Naive thymus-derived CD4-positive, alpha-beta T cell (primary cell): ENCODE measurements at regions not wholly inside any gene's neighbourhood (a gene's known extent, or its start where the extent isn't known, plus 50 kb on each side); places are given as distances from the start of the nearest gene placed in this dataset.

ENCODE experiments used
- ATAC-seq: fragments of 150-1000 bp; cut with Tn5 transposase; 2 replicates; pipeline ENCODE4 v1.10.0; 2021; ENCODE audit warnings: mild to moderate bottlenecking, moderate library complexity
- CTCF ChIA-PET: fragments of 350-600 bp; sonication (Branson Sonifier 250); formaldehyde crosslinking; loops from one replicate; lab custom pipeline; 2021; ENCODE audit warnings: antibody characterized with exemption; lab: Charles Lee
- POLR2A ChIA-PET: fragments of 350-600 bp; sonication (Branson Sonifier 250); formaldehyde crosslinking; loops from one replicate; lab custom pipeline; 2021; ENCODE audit warnings: antibody characterized with exemption, inconsistent platforms; lab: Charles Lee
- DNase-seq, 9 donors: peaks; one replicate each; pipeline versions ENCODE4 v3.0.0 to v3.0.0-alpha.2; 2020 to 2022; ENCODE audit warnings: mixed read lengths in 1 of 9
- H3K27ac ChIP-seq: one replicate; pipeline ENCODE4 v1.7.0; 2013; ENCODE audit warnings: mild to moderate bottlenecking, low read depth, low read length, moderate library complexity
- H3K27me3 ChIP-seq, 2 donors: one replicate each; pipeline ENCODE4 v1.7.0; 2013; ENCODE audit warnings: low read length in 2 of 2, mild to moderate bottlenecking in 2 of 2, moderate library complexity in 2 of 2; ENCODE audit not compliant: control insufficient read depth in 2 of 2, insufficient read depth in 2 of 2
- H3K36me3 ChIP-seq, 3 experiments: 1 replicate in 2 of 3; 2 replicates in 1 of 3; pipeline ENCODE4 v1.7.0; 2013; ENCODE audit warnings: low read length in 3 of 3, mild to moderate bottlenecking in 3 of 3, moderate library complexity in 1 of 3; ENCODE audit not compliant: insufficient read depth in 3 of 3, control insufficient read depth in 2 of 3
- H3K4me1 ChIP-seq, 2 donors: one replicate each; pipeline ENCODE4 v1.7.0; 2013; ENCODE audit warnings: low read length in 2 of 2, mild to moderate bottlenecking in 2 of 2, moderate library complexity in 1 of 2; ENCODE audit not compliant: control insufficient read depth in 2 of 2, insufficient read depth in 2 of 2
- H3K4me3 ChIP-seq: 2 replicates; pipeline ENCODE4 v1.7.0; 2013; ENCODE audit warnings: mild to moderate bottlenecking, low read length
- H3K9me3 ChIP-seq, 3 experiments: 1 replicate in 2 of 3; 2 replicates in 1 of 3; pipeline ENCODE4 v1.7.0; 2013; ENCODE audit warnings: low read length in 3 of 3; ENCODE audit not compliant: control insufficient read depth in 2 of 3
- H3K27ac Mint-ChIP-seq, 9 donors: one replicate each; pipeline ENCODE4 v1.8.0; 2020 to 2022; ENCODE audit warnings: mixed read lengths in 9 of 9, mild to moderate bottlenecking in 8 of 9, moderate library complexity in 5 of 9, inconsistent platforms in 2 of 9
- H3K27me3 Mint-ChIP-seq, 5 donors: one replicate each; pipeline ENCODE4 v1.8.0; 2021 to 2022; ENCODE audit warnings: mixed read lengths in 5 of 5, mild to moderate bottlenecking in 1 of 5
- H3K36me3 Mint-ChIP-seq, 5 donors: one replicate each; pipeline ENCODE4 v1.8.0; 2020 to 2022; ENCODE audit warnings: mixed read lengths in 5 of 5, mild to moderate bottlenecking in 3 of 5, inconsistent platforms in 1 of 5
- H3K4me1 Mint-ChIP-seq, 7 donors: one replicate each; pipeline ENCODE4 v1.8.0; 2020 to 2022; ENCODE audit warnings: mixed read lengths in 7 of 7, mild to moderate bottlenecking in 3 of 7, inconsistent platforms in 1 of 7
- H3K4me3 Mint-ChIP-seq, 10 donors: one replicate each; pipeline ENCODE4 v1.8.0; 2020 to 2022; ENCODE audit warnings: mild to moderate bottlenecking in 10 of 10, mixed read lengths in 10 of 10, moderate library complexity in 6 of 10, inconsistent platforms in 2 of 10
- H3K9me3 Mint-ChIP-seq, 11 donors: one replicate each; pipeline ENCODE4 v1.8.0; 2020 to 2022; ENCODE audit warnings: mixed read lengths in 11 of 11, mild to moderate bottlenecking in 4 of 11, inconsistent platforms in 1 of 11, moderate library complexity in 1 of 11
- intact Hi-C, 2 donors: fragments of 100-400 bp; cut with micrococcal nuclease; formaldehyde crosslinking; loops; one replicate each; pipeline ENCODE4 v1.15.1; 2023

DNA sequence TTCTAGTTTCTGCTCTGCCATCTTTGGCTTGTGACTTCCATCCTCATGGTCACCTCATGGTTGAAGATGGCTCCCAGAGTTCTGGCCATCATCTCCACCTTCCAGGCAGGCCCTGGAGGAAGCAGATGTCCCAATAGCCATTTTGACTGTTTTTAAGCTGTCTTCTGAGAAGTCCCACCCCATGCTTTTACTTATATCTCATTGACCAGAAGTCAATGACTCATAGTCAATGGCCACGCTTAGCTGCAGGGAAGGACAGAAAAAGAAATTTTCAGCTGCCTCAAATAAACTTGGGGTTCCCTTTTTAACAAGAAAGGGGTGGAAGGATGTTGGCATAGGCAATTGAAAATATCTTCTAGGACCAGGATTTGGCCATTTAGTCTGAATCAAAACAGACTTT is 168.1 kb downstream of the AACS start:
- ATAC-seq (no peak), DNase-seq (no peak)
- peaks cover 5 to 20% (median 15%) of the 10 kb centered on the region in 5 donors for H3K27me3 Mint-ChIP-seq
- peaks cover 0 to 3% (median 0%) of the 10 kb centered on the region in 11 donors for H3K9me3 Mint-ChIP-seq
- Histone ChIP-seq H3K36me3 (no peaks in the 10 kb centered on the region), H3K4me3 (no peak overlapping the region), H3K4me1 (no peaks in the 10 kb centered on the region), H3K27me3 (no peaks in the 10 kb centered on the region), H3K9me3 (no peaks in the 10 kb centered on the region), H3K27ac (no peak overlapping the region)
- H3K27ac Mint-ChIP-seq, result no peak overlapping the region
- POLR2A ChIA-PET, result no interaction called here
- intact Hi-C loops, result no loop called here
- CTCF ChIA-PET, result no interaction called here
- no peaks in the 10 kb centered on the region for H3K36me3 Mint-ChIP-seq
- H3K4me3 Mint-ChIP-seq, result no peak overlapping the region
- peaks cover 0 to 2% (median 0%) of the 10 kb centered on the region in 7 donors for H3K4me1 Mint-ChIP-seq

DNA sequence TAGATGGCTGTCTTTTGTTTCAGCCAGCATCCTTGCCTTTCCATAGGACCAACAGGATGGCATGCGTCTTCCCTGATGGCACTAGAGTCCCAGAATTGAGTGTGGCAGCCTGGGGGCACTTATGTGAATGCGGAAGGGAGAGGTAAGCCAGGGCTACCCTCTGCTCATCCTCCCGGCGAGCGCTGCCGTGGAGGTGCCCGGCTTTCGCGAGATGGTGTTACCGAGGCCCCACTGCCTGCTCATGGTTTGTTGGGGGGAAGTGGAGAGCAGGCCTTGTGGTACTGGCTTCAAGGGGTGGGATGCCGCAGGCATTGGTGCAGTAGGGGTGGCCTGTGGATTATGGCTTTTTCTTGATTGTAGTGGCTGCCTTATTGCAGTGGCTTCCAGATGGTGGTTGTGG is 174.3 kb downstream of the AACS start:
- H3K9me3 ChIP-seq, result no peaks in the 10 kb centered on the region
- Mint-ChIP-seq H3K36me3 (no peaks in the 10 kb centered on the region), H3K4me3 (no peak overlapping the region), H3K27ac (no peak overlapping the region), H3K4me1 (peaks cover 0 to 2% (median 0%) of the 10 kb centered on the region in 7 donors), H3K9me3 (peaks cover 0 to 4% (median 0%) of the 10 kb centered on the region in 11 donors), H3K27me3 (peaks cover 0 to 58% (median 26%) of the 10 kb centered on the region in 5 donors)
- no peak for ATAC-seq
- no peak overlapping the region for H3K4me3 ChIP-seq
- H3K36me3 ChIP-seq, result no peaks in the 10 kb centered on the region
- H3K27me3 ChIP-seq, result no peaks in the 10 kb centered on the region
- ChIA-PET POLR2A (no interaction called here), CTCF (no interaction called here)
- H3K4me1 ChIP-seq, result no peaks in the 10 kb centered on the region
- intact Hi-C loops, result no loop called here
- no peak for DNase-seq
- H3K27ac ChIP-seq, result no peak overlapping the region

DNA sequence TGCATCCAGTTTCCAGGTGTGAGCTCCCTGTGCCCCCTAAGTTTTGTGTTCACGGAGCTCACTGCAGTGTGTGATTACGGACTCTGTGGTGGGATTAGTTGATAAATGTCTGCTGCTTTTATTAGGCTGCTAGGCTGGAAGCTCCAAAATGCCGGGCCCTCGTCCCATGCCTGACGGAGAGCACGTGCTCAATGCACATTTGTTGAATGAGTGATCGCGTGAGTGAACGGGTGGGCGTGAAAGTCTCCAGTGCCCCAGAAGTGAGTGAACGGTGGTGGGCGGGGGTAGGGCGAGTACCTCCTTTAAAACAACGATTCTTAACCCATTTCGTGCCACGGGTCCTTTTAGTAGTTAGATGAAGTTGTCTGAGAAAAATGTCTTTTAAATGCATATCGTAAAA is 175.5 kb downstream of the AACS start:
- ATAC-seq (no peak), DNase-seq (no peak)
- H3K36me3 Mint-ChIP-seq, result no peaks in the 10 kb centered on the region
- H3K4me1 Mint-ChIP-seq, result no peaks in the 10 kb centered on the region
- ChIA-PET CTCF (no interaction called here), POLR2A (no interaction called here)
- Histone ChIP-seq H3K9me3 (no peaks in the 10 kb centered on the region), H3K36me3 (no peaks in the 10 kb centered on the region), H3K4me3 (no peak overlapping the region), H3K4me1 (no peaks in the 10 kb centered on the region), H3K27ac (no peak overlapping the region), H3K27me3 (no peaks in the 10 kb centered on the region)
- H3K27me3 Mint-ChIP-seq, result peaks cover 0 to 55% (median 24%) of the 10 kb centered on the region in 5 donors
- H3K4me3 Mint-ChIP-seq, result no peak overlapping the region
- no peak overlapping the region for H3K27ac Mint-ChIP-seq
- peaks cover 0 to 4% (median 0%) of the 10 kb centered on the region in 11 donors for H3K9me3 Mint-ChIP-seq
- intact Hi-C loops, result no loop called here

DNA sequence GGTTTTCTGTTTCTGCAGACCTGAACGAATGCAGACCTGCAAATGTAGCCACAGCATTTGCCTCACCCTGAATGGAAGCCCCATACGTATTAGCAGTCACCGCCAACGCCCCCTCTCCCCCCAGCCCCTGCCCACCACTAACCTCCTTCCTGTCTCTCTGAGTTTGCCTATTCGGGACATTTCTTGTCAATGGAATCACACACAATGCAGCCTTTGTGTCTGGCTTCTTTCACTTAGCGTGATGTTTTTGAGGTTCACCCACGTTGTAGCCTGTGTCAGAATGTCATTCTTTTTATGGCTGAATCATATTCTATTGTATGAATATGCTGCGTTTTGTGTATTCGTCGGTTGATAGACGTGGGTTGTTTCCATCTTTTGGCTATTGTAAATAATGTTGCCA is 178.6 kb downstream of the AACS start:
- Histone ChIP-seq H3K27ac (no peak overlapping the region), H3K36me3 (no peaks in the 10 kb centered on the region), H3K4me3 (no peak overlapping the region), H3K9me3 (no peaks in the 10 kb centered on the region), H3K27me3 (no peaks in the 10 kb centered on the region), H3K4me1 (no peaks in the 10 kb centered on the region)
- peaks cover 0 to 1% (median 0%) of the 10 kb centered on the region in 11 donors for H3K9me3 Mint-ChIP-seq
- DNase-seq (no peak), ATAC-seq (no peak)
- H3K27me3 Mint-ChIP-seq, result peaks cover 4 to 56% (median 24%) of the 10 kb centered on the region in 5 donors
- ChIA-PET CTCF (no interaction called here), POLR2A (no interaction called here)
- H3K4me3 Mint-ChIP-seq, result no peak overlapping the region
- no peaks in the 10 kb centered on the region for H3K4me1 Mint-ChIP-seq
- intact Hi-C loops, result no loop called here
- H3K36me3 Mint-ChIP-seq, result no peaks in the 10 kb centered on the region
- no peak overlapping the region for H3K27ac Mint-ChIP-seq

DNA sequence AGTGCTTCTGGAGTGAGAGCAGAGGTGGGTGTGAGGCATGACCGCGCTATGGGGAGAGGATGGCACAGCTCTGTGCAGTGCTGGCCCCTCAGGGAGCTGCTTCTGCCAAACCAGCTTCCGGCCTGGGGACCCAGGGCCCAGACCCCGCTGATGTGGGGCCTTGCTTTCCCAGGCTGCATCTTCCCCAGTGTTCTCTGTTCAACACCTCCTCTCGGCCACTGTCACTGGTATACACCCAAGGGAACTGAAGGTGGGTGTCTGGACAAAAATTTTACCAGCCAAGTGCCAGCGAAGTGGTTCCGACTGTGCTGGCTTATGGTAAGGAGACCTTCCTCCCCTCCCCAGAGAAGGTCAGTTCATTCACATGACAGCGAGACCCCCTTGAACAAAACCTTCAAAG is 179.1 kb downstream of the AACS start:
- H3K36me3 Mint-ChIP-seq, result no peaks in the 10 kb centered on the region
- ATAC-seq (no peak), DNase-seq (no peak)
- H3K4me3 ChIP-seq, result no peak overlapping the region
- H3K4me1 ChIP-seq, result no peaks in the 10 kb centered on the region
- CTCF ChIA-PET, result no interaction called here
- H3K27ac Mint-ChIP-seq, result no peak overlapping the region
- peaks cover 0 to 1% (median 0%) of the 10 kb centered on the region in 11 donors for H3K9me3 Mint-ChIP-seq
- H3K4me3 Mint-ChIP-seq, result no peak overlapping the region
- no peaks in the 10 kb centered on the region for H3K4me1 Mint-ChIP-seq
- H3K27me3 ChIP-seq, result no peaks in the 10 kb centered on the region
- no peaks in the 10 kb centered on the region for H3K9me3 ChIP-seq
- no peaks in the 10 kb centered on the region for H3K36me3 ChIP-seq
- no peak overlapping the region for H3K27ac ChIP-seq
- POLR2A ChIA-PET, result no interaction called here
- peaks cover 4 to 55% (median 19%) of the 10 kb centered on the region in 5 donors for H3K27me3 Mint-ChIP-seq
- intact Hi-C loops, result no loop called here

DNA sequence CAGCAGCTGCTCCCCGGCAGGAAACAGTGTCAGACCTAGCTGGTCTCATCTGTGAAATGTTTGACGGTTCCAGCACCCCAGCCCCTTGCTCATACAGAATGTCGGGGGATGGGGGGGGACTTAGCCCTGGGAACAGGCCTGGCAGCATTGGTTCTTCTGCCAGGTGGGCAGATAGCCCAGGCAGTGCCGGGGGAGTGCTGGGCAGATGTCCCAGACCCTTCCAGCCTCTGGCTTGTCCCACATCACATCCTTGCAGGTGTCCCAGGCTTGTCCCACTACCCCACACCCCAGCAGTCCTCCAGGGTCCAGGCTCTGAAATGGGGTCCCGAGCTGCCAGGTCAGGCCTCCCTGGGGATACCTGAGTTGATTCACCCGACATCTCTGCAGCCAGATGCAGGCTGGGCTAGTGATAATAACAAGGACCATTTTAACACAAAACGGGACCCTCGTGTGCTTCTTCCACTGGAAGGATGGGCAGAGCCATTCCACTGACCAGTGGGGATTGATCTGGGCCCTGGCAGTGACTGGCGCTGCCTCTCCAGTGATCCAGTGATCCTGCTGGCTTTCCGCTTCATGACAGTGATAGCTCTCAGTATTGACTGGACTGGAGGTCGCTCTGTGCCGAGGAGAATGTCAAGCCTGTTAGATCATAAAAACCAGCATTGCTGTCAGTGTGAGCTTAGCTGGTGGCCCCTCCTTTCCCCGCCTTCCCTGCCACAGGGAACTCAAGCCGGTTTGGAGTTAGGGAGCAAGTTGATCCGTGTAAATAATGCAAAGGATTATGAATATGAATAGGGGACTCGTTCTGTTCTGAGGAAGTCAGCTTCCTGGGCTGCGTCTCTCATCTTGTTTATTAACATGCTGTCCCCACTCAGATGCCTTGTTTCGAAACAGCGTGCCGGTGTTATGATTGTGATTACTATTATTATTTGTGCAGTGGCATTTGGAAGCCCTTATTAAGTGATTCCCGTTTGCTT is 180.6 kb downstream of the AACS start:
- H3K36me3 ChIP-seq, result no peaks in the 10 kb centered on the region
- no peak for ATAC-seq
- Mint-ChIP-seq H3K4me3 (no peak overlapping the region), H3K9me3 (no peaks in the 10 kb centered on the region), H3K27ac (no peak overlapping the region), H3K36me3 (no peaks in the 10 kb centered on the region), H3K27me3 (peaks cover 4 to 42% (median 17%) of the 10 kb centered on the region in 5 donors), H3K4me1 (no peaks in the 10 kb centered on the region)
- no peak overlapping the region for H3K27ac ChIP-seq
- ChIA-PET POLR2A (no interaction called here), CTCF (no interaction called here)
- H3K4me3 ChIP-seq, result no peak overlapping the region
- H3K27me3 ChIP-seq, result no peaks in the 10 kb centered on the region
- no peaks in the 10 kb centered on the region for H3K9me3 ChIP-seq
- intact Hi-C loops, result no loop called here
- DNase-seq, result no peak
- no peaks in the 10 kb centered on the region for H3K4me1 ChIP-seq

DNA sequence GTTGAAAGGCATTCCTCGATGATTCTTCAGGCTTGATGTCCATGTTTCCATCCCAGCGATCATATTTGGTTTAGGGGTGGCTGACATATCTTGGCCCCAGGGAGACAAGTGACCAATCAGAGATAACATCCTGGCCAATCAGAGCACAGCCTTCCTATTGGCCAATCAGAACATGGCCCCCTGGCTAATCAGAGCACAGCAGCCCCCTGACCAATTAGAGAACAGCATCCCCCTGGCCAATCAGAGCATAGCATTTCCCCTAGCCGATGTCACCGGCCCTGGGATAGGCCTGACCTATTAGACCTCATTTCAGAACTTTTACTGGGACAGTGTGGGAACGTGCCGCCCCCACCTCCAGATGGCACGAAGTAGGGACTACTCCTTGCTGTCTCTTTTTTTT is 182.2 kb downstream of the AACS start:
- intact Hi-C loops, result no loop called here
- H3K9me3 ChIP-seq, result no peaks in the 10 kb centered on the region
- no peak overlapping the region for H3K4me3 ChIP-seq
- CTCF ChIA-PET, result no interaction called here
- H3K9me3 Mint-ChIP-seq, result no peaks in the 10 kb centered on the region
- POLR2A ChIA-PET, result no interaction called here
- ATAC-seq (no peak), DNase-seq (no peak)
- no peaks in the 10 kb centered on the region for H3K4me1 ChIP-seq
- no peaks in the 10 kb centered on the region for H3K4me1 Mint-ChIP-seq
- H3K27me3 ChIP-seq, result no peaks in the 10 kb centered on the region
- no peak overlapping the region for H3K27ac ChIP-seq
- no peaks in the 10 kb centered on the region for H3K36me3 ChIP-seq
- no peak overlapping the region for H3K4me3 Mint-ChIP-seq
- no peak overlapping the region for H3K27ac Mint-ChIP-seq
- H3K27me3 Mint-ChIP-seq, result peaks cover 4 to 33% (median 17%) of the 10 kb centered on the region in 5 donors
- H3K36me3 Mint-ChIP-seq, result no peaks in the 10 kb centered on the region
